Neutrophil (primary cell): ENCODE measurements at regions not wholly inside any gene's neighbourhood (a gene's known extent, or its start where the extent isn't known, plus 50 kb on each side); places are given as distances from the start of the nearest gene placed in this dataset.

Experiments used
- H3K27ac ChIP-seq: fragments of 200-600 bp; sonication (generic); 2 replicates; pipeline ENCODE4 v1.5.1; 2016; ENCODE audit warnings: mild to moderate bottlenecking, moderate library complexity
- H3K27me3 ChIP-seq: fragments of 200-600 bp; sonication (generic); 2 replicates; pipeline ENCODE4 v1.6.0; 2016; ENCODE audit warnings: mild to moderate bottlenecking
- H3K36me3 ChIP-seq: fragments of 200-600 bp; sonication (generic); 2 replicates; pipeline ENCODE4 v1.5.1; 2017
- H3K4me1 ChIP-seq, 2 experiments: fragments of 200-600 bp in 1 of 2; sonication (generic) in 1 of 2; 1 replicate in 1 of 2; 2 replicates in 1 of 2; pipeline versions ENCODE4 v1.5.1 to v1.6.1; 2013 to 2016; ENCODE audit warnings: low read depth in 1 of 2, low read length in 1 of 2, mild to moderate bottlenecking in 1 of 2, moderate library complexity in 1 of 2; ENCODE audit not compliant: control insufficient read depth in 1 of 2, insufficient read depth in 1 of 2
- H3K4me3 ChIP-seq, 2 experiments: fragments of 200-600 bp in 1 of 2; sonication (generic) in 1 of 2; 1 replicate in 1 of 2; 2 replicates in 1 of 2; pipeline ENCODE4 v1.5.1; 2013 to 2016; ENCODE audit warnings: low read depth in 1 of 2, low read length in 1 of 2, mild to moderate bottlenecking in 1 of 2, moderate library complexity in 1 of 2
- H3K9me3 ChIP-seq: fragments of 200-600 bp; sonication (generic); 2 replicates; pipeline ENCODE4 v1.5.1; 2016
- TF ChIP-seq, protein P1 (sequence below): fragments of 200-600 bp; sonication (generic); IDR thresholded peaks from 2 replicates; pipeline ENCODE4 v1.5.1; 2016; ENCODE audit warnings: antibody characterized with exemption

DNA sequence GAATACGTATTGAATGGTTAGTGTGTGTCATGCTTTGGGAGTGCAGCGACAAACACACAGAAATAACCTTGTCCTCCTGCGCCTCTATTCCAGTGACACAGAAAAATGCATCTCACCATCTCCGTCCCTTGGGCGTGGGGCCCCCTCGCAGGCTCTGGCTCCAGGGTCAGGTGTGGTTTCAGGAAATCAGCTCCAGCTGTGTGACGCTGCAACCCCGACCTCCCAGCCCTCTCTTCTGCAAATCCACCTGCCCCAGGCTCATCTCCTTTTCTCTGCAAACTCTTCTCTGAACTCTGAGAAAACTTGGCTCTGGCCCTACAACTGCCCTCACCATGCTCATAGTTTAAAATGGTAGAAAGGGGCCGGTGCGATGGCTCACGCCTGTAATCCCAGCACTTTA is 51.3 kb upstream of the ZNF536 start:
- TF ChIP-seq, protein P1, sequence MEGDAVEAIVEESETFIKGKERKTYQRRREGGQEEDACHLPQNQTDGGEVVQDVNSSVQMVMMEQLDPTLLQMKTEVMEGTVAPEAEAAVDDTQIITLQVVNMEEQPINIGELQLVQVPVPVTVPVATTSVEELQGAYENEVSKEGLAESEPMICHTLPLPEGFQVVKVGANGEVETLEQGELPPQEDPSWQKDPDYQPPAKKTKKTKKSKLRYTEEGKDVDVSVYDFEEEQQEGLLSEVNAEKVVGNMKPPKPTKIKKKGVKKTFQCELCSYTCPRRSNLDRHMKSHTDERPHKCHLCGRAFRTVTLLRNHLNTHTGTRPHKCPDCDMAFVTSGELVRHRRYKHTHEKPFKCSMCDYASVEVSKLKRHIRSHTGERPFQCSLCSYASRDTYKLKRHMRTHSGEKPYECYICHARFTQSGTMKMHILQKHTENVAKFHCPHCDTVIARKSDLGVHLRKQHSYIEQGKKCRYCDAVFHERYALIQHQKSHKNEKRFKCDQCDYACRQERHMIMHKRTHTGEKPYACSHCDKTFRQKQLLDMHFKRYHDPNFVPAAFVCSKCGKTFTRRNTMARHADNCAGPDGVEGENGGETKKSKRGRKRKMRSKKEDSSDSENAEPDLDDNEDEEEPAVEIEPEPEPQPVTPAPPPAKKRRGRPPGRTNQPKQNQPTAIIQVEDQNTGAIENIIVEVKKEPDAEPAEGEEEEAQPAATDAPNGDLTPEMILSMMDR, result no peak
- H3K4me1 ChIP-seq, result no peaks in the 10 kb centered on the region
- no peaks in the 10 kb centered on the region for H3K9me3 ChIP-seq
- H3K4me3 ChIP-seq, result no peak overlapping the region
- no peaks in the 10 kb centered on the region for H3K27me3 ChIP-seq
- no peak overlapping the region for H3K27ac ChIP-seq
- no peaks in the 10 kb centered on the region for H3K36me3 ChIP-seq
